HG03558 (cell line): ENCODE measurements at regions not wholly inside any gene's neighbourhood (a gene's known extent, or its start where the extent isn't known, plus 50 kb on each side); places are given as distances from the start of the nearest gene placed in this dataset.

Source experiments
- ATAC-seq: cut with Tn5 transposase; IDR thresholded peaks from one replicate; pipeline ENCODE4 v1.9.1; 2021; ENCODE audit warnings: moderate number of reproducible peaks; ENCODE audit not compliant: unreplicated experiment; ENCODE audit errors: extremely low read depth

GRCh38 chr5:68426586-68426985, 211.0 kb downstream of the PIK3R1 start:
- ATAC-seq, result no peak

- ATAC-seq, result no peak
These were observed 212.8 kb downstream of the PIK3R1 start for GRCh38 chr5:68428231-68428811.

- no peak for ATAC-seq
These were observed 214.0 kb downstream of the PIK3R1 start for GRCh38 chr5:68429510-68429909.

- ATAC-seq, result no peak
These were observed 214.7 kb downstream of the PIK3R1 start for GRCh38 chr5:68430279-68430678.

- no peak for ATAC-seq
These were observed 215.6 kb downstream of the PIK3R1 start for GRCh38 chr5:68431186-68431585.

- ATAC-seq, result no peak
These were observed 216.2 kb downstream of the PIK3R1 start for GRCh38 chr5:68431601-68432337.

- no peak for ATAC-seq
These were observed 217.1 kb downstream of the PIK3R1 start for GRCh38 chr5:68432682-68433081.

- ATAC-seq, result no peak
These were observed 218.0 kb downstream of the PIK3R1 start for GRCh38 chr5:68433526-68433922.

- ATAC-seq, result peak; percentile 94
These were observed 218.6 kb downstream of the PIK3R1 start for GRCh38 chr5:68433923-68434879.

GRCh38 chr5:68435611-68436010, 220.1 kb downstream of the PIK3R1 start:
- ATAC-seq, result no peak

- no peak for ATAC-seq
These were observed 221.3 kb downstream of the PIK3R1 start for GRCh38 chr5:68436686-68437520.

GRCh38 chr5:68438876-68439275, 223.3 kb downstream of the PIK3R1 start:
- ATAC-seq, result no peak

- no peak for ATAC-seq
These were observed 224.7 kb downstream of the PIK3R1 start for GRCh38 chr5:68440245-68440644.

GRCh38 chr5:68440651-68441050, 225.1 kb downstream of the PIK3R1 start:
- ATAC-seq, result no peak

- ATAC-seq, result no peak
These were observed 225.9 kb downstream of the PIK3R1 start for GRCh38 chr5:68441309-68442073.

GRCh38 chr5:68443091-68443490, 227.5 kb downstream of the PIK3R1 start:
- ATAC-seq, result no peak

GRCh38 chr5:68444048-68444447, 228.5 kb downstream of the PIK3R1 start:
- ATAC-seq, result no peak

GRCh38 chr5:68444833-68445232, 229.3 kb downstream of the PIK3R1 start:
- ATAC-seq, result no peak
